ENCODE measurements at regions not wholly inside any gene's neighbourhood (a gene's known extent, or its start where the extent isn't known, plus 50 kb on each side); places are given as distances from the start of the nearest gene placed in this dataset.

DNA sequence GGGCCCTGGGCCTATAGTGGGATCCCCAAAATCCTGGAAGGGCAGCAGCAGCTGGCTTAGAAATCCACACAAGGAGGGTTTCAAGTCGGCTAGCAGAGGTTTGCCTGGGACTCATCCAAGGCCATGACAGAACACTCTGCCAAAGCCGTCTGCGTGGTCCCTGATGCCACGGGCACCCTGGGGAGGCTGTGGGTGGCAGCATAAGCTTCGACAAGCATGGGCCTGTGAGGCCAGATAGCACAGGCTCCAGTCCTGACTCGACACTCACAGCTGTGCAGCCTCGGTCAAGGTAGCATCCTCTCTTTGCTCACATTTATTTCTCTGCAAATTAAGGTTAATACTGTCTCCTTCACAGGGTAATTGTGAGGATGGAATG lies 138.3 kb downstream of the JCAD start:
- Histone ChIP-seq H3K9me2 (replicated peaks; ENCODE audit: low read length) (no peaks in the 10 kb centered on the region), H4K20me1 (ENCODE audit: low read length) (no peaks in the 10 kb centered on the region), H3K4me3 (ENCODE audit: low read length) (no peak overlapping the region), H3K4me2 (ENCODE audit: low read length) (no peak overlapping the region), H3K27me3 (ENCODE audit: low read length) (no peaks in the 10 kb centered on the region), H3K9me3 (ENCODE audit: low read length) (no peaks in the 10 kb centered on the region), H3F3A (ENCODE audit: low read length, unreplicated experiment) (no peaks in the 10 kb centered on the region), H3K9ac (ENCODE audit: low read length) (no peak overlapping the region), H3K4me1 (ENCODE audit: insufficient read depth, low read length) (no peaks in the 10 kb centered on the region), H3K36me3 (ENCODE audit: low read depth, low read length) (no peaks in the 10 kb centered on the region), H2AFZ (ENCODE audit: low read length) (no peak overlapping the region), H3K79me2 (ENCODE audit: low read length) (no peaks in the 10 kb centered on the region), H3K27ac (ENCODE audit: low read length) (no peak overlapping the region)
- ChIA-PET POLR2A (ENCODE audit: unreplicated experiment) (no interaction called here), CTCF (no interaction called here)
- ATAC-seq, result no peak
- intact Hi-C loops (cut with micrococcal nuclease), result no loop called here
- no peak for DNase-seq
- no peak for TF ChIP-seq EZH2 (IDR thresholded peaks at IDR 0.05; ENCODE audit: low read length, unreplicated experiment)
- TF ChIP-seq, protein P1, sequence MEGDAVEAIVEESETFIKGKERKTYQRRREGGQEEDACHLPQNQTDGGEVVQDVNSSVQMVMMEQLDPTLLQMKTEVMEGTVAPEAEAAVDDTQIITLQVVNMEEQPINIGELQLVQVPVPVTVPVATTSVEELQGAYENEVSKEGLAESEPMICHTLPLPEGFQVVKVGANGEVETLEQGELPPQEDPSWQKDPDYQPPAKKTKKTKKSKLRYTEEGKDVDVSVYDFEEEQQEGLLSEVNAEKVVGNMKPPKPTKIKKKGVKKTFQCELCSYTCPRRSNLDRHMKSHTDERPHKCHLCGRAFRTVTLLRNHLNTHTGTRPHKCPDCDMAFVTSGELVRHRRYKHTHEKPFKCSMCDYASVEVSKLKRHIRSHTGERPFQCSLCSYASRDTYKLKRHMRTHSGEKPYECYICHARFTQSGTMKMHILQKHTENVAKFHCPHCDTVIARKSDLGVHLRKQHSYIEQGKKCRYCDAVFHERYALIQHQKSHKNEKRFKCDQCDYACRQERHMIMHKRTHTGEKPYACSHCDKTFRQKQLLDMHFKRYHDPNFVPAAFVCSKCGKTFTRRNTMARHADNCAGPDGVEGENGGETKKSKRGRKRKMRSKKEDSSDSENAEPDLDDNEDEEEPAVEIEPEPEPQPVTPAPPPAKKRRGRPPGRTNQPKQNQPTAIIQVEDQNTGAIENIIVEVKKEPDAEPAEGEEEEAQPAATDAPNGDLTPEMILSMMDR (conservative IDR thresholded peaks at IDR 0.05; ENCODE audit: low read depth, low read length), result no peak
- no peak for TF ChIP-seq EZH2phosphoT487 (IDR thresholded peaks at IDR 0.05; ENCODE audit: borderline replicate concordance, low read length)
- BruUV-seq (replicated peaks), result no TSS peak

DNA sequence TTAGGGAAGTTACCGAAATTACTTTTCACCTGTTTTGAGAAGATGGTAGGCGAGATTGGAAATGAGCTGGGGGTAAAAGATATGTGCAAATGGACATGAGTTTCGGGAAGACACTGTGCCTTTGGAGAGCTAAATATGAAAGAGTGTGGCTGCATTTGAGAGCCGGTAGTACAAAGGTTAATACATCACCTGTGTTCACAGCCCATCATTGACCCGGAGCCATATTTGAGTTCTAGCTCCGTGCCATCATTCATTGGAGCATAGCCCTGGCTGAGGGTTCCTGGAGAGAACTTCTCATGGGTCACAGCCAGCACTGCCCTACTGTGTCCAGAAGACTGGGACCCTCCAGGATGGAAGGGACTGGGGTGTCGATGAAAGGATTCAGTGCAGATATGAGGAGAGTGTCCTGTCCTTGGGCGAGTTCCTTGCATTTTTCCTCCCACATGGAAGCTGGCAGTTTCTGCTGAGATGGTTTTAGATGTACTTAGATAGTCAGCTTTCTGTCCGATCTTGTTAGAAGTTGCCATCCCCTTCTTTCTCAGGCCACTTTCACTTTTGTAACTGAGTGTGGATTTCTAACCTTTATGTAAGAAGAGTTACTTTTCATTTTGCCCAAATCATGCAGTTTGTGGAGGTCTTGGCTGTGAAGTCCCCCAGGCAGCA lies 138.8 kb downstream of the JCAD start:
- H4K20me1 ChIP-seq (ENCODE audit: low read length), result no peaks in the 10 kb centered on the region
- no peaks in the 10 kb centered on the region for H3F3A ChIP-seq (ENCODE audit: low read length, unreplicated experiment)
- no peak overlapping the region for H2AFZ ChIP-seq (ENCODE audit: low read length)
- H3K4me1 ChIP-seq (ENCODE audit: insufficient read depth, low read length), result no peaks in the 10 kb centered on the region
- H3K4me3 ChIP-seq (ENCODE audit: low read length), result no peak overlapping the region
- ATAC-seq (no peak), DNase-seq (no peak)
- no peaks in the 10 kb centered on the region for H3K9me2 ChIP-seq (replicated peaks; ENCODE audit: low read length)
- intact Hi-C loops (cut with micrococcal nuclease), result no loop called here
- no peak overlapping the region for H3K9ac ChIP-seq (ENCODE audit: low read length)
- no peaks in the 10 kb centered on the region for H3K9me3 ChIP-seq (ENCODE audit: low read length)
- TF ChIP-seq EZH2 (IDR thresholded peaks at IDR 0.05; ENCODE audit: low read length, unreplicated experiment) (no peak), EZH2phosphoT487 (IDR thresholded peaks at IDR 0.05; ENCODE audit: borderline replicate concordance, low read length) (no peak)
- TF ChIP-seq, protein P1 (conservative IDR thresholded peaks at IDR 0.05; ENCODE audit: low read depth, low read length), result no peak
- BruUV-seq (replicated peaks), result no TSS peak
- no peaks in the 10 kb centered on the region for H3K36me3 ChIP-seq (ENCODE audit: low read depth, low read length)
- H3K4me2 ChIP-seq (ENCODE audit: low read length), result no peak overlapping the region
- H3K79me2 ChIP-seq (ENCODE audit: low read length), result no peaks in the 10 kb centered on the region
- no peaks in the 10 kb centered on the region for H3K27me3 ChIP-seq (ENCODE audit: low read length)
- no peak overlapping the region for H3K27ac ChIP-seq (ENCODE audit: low read length)
- ChIA-PET POLR2A (ENCODE audit: unreplicated experiment) (no interaction called here), CTCF (no interaction called here)

DNA sequence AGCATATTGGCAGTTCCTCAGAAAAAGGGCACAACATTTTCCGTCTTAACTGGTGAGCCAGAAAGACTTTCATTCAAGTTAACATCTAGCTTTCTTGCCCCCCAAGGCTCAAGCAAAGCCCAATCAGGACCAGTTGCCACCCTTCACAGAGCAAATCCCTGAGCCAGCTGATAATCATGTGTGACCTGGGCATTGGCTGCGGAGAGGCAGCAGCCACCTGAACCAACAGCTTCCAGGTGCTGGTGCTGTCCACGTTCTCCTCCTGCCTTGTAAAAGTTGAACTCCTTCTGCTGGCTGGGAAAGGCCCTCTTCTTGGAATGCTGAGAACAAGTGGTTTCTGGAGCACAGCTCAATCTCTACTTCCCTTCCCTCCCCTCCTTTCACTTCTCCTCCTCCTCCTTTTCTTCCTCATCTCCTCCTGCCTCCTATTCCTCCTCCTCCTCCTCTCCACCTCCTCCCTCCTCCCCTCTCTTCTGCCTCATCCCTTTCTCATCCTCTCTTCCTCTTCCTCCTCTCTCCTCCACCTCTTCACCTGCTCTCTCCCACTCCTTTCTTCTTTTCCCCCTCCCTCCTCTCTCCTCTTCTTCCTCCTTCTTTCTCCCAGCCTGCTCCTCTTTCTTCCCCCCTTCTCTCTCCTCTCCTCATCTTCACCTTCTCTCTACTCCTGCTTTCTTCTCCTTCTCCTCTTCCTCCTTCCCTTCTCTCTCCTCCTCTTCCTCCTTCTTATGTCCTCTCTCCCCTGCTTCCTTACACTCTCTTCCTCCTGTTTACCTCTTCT lies 140.6 kb downstream of the JCAD start:
- TF ChIP-seq, protein P1 (conservative IDR thresholded peaks at IDR 0.05; ENCODE audit: low read depth, low read length), result no peak
- no peak for TF ChIP-seq EZH2 (IDR thresholded peaks at IDR 0.05; ENCODE audit: low read length, unreplicated experiment)
- TF ChIP-seq EZH2phosphoT487 (IDR thresholded peaks at IDR 0.05; ENCODE audit: borderline replicate concordance, low read length), result no peak
- ChIA-PET CTCF (no interaction called here), POLR2A (ENCODE audit: unreplicated experiment) (no interaction called here)

More for the DNA sequence above, 140.6 kb downstream of the JCAD start:
- Histone ChIP-seq H3K9me2 (replicated peaks; ENCODE audit: low read length) (no peaks in the 10 kb centered on the region), H2AFZ (ENCODE audit: low read length) (no peak overlapping the region), H3K79me2 (ENCODE audit: low read length) (no peaks in the 10 kb centered on the region), H3K9ac (ENCODE audit: low read length) (no peak overlapping the region), H3K4me1 (ENCODE audit: insufficient read depth, low read length) (no peaks in the 10 kb centered on the region), H3K36me3 (ENCODE audit: low read depth, low read length) (no peaks in the 10 kb centered on the region), H4K20me1 (ENCODE audit: low read length) (no peaks in the 10 kb centered on the region), H3F3A (ENCODE audit: low read length, unreplicated experiment) (no peaks in the 10 kb centered on the region), H3K27me3 (ENCODE audit: low read length) (no peaks in the 10 kb centered on the region), H3K4me2 (ENCODE audit: low read length) (no peak overlapping the region), H3K4me3 (ENCODE audit: low read length) (no peak overlapping the region), H3K27ac (ENCODE audit: low read length) (no peak overlapping the region), H3K9me3 (ENCODE audit: low read length) (no peaks in the 10 kb centered on the region)
- intact Hi-C loops (cut with micrococcal nuclease), result no loop called here
- no peak for DNase-seq
- no peak for ATAC-seq
- no TSS peak for BruUV-seq (replicated peaks)
